Peyer's patch (tissue), 4 donors: ENCODE measurements at regions not wholly inside any gene's neighbourhood (a gene's known extent, or its start where the extent isn't known, plus 50 kb on each side); places are given as distances from the start of the nearest gene placed in this dataset.
A peak's percentile ranks its signal among the peaks of the same experiment; 100 is the strongest.

Experiments used
- DNase-seq, 3 donors: peaks; one replicate each; pipeline ENCODE4 v3.0.0-alpha.2; 2017 to 2019
- H3K27ac ChIP-seq, 4 donors: fragments of 200-600 bp; sonication (generic); one replicate each; pipeline ENCODE4 v1.5.1; 2016 to 2019
- H3K27me3 ChIP-seq, 2 donors: fragments of 200-600 bp; sonication (generic); one replicate each; pipeline ENCODE4 v1.5.1; 2019
- H3K36me3 ChIP-seq, 3 donors: fragments of 200-600 bp; sonication (generic); one replicate each; pipeline ENCODE4 v1.5.1; 2016 to 2019
- H3K4me1 ChIP-seq, 4 donors: fragments of 200-600 bp; sonication (generic); one replicate each; pipeline ENCODE4 v1.5.1; 2016 to 2019
- H3K4me3 ChIP-seq, 4 donors: fragments of 200-600 bp; sonication (generic); 1 replicate in 3 of 4; 2 replicates in 1 of 4; pipeline ENCODE4 v1.5.1; 2016 to 2019; ENCODE audit warnings: mild to moderate bottlenecking in 1 of 4
- H3K9me3 ChIP-seq, 4 donors: fragments of 200-600 bp; sonication (generic); one replicate each; pipeline ENCODE4 v1.5.1; 2016 to 2019; ENCODE audit warnings: mild to moderate bottlenecking in 1 of 4
- CTCF ChIP-seq, 6 experiments: fragments of 450-650 bp in 4 of 6; fragments of 200-600 bp in 2 of 6; sonication (generic) in 1 of 6; IDR thresholded peaks; one replicate each; pipeline ENCODE4 v1.5.1; 2017 to 2019; ENCODE audit warnings: antibody characterized with exemption in 6 of 6, mild to moderate bottlenecking in 3 of 6, moderate library complexity in 1 of 6
- POLR2A ChIP-seq, 2 donors: fragments of 450-650 bp; IDR thresholded peaks; one replicate each; pipeline ENCODE4 v1.5.1; 2017; ENCODE audit warnings: antibody characterized with exemption in 2 of 2, mild to moderate bottlenecking in 2 of 2, moderate library complexity in 2 of 2

- H3K27me3 ChIP-seq, result no peaks in the 10 kb centered on the region
- TF ChIP-seq POLR2A (IDR thresholded peaks at IDR 0.05), result no peak
- peak in 4 of 6 experiments; percentile 14 to 76 (median 68) for TF ChIP-seq CTCF (IDR thresholded peaks at IDR 0.05)
- H3K36me3 ChIP-seq, result no peaks in the 10 kb centered on the region
- peaks cover 0 to 45% (median 2%) of the 10 kb centered on the region in 4 donors for H3K4me1 ChIP-seq
- no peak overlapping the region for H3K4me3 ChIP-seq
- peak in 2 of 3 donors; percentile 80 to 82 for DNase-seq
- no peaks in the 10 kb centered on the region for H3K9me3 ChIP-seq
- H3K27ac ChIP-seq, result peak overlapping the region in 2 of 4 donors; percentile 33 to 48
Measured at GRCh38 chr2:172226244-172227061, 123.8 kb upstream of the DLX2 start.

- TF ChIP-seq POLR2A (IDR thresholded peaks at IDR 0.05) (no peak), CTCF (IDR thresholded peaks at IDR 0.05) (no peak)
Measured at GRCh38 chr2:172227719-172228118, 125.0 kb upstream of the DLX2 start.

GRCh38 chr2:172228177-172228808 is 125.6 kb upstream of the DLX2 start:
- no peaks in the 10 kb centered on the region for H3K27me3 ChIP-seq
- no peaks in the 10 kb centered on the region for H3K36me3 ChIP-seq
- peaks cover 0 to 53% (median 2%) of the 10 kb centered on the region in 4 donors for H3K4me1 ChIP-seq
- no peak for DNase-seq
- TF ChIP-seq CTCF (IDR thresholded peaks at IDR 0.05) (no peak), POLR2A (IDR thresholded peaks at IDR 0.05) (no peak)
- H3K4me3 ChIP-seq, result no peak overlapping the region
- H3K27ac ChIP-seq, result no peak overlapping the region
- H3K9me3 ChIP-seq, result no peaks in the 10 kb centered on the region

More at GRCh38 chr2:172227719-172228118, 125.0 kb upstream of the DLX2 start:
- DNase-seq, result no peak
- no peaks in the 10 kb centered on the region for H3K27me3 ChIP-seq
- H3K4me1 ChIP-seq, result peaks cover 0 to 51% (median 2%) of the 10 kb centered on the region in 4 donors
- no peak overlapping the region for H3K27ac ChIP-seq
- no peaks in the 10 kb centered on the region for H3K9me3 ChIP-seq
- no peak overlapping the region for H3K4me3 ChIP-seq
- no peaks in the 10 kb centered on the region for H3K36me3 ChIP-seq

- TF ChIP-seq POLR2A (IDR thresholded peaks at IDR 0.05) (no peak), CTCF (IDR thresholded peaks at IDR 0.05) (no peak)
- Histone ChIP-seq H3K27ac (peak overlapping the region in 1 of 4 donors; percentile 19), H3K4me1 (peaks cover 0 to 54% (median 2%) of the 10 kb centered on the region in 4 donors), H3K27me3 (no peaks in the 10 kb centered on the region), H3K4me3 (no peak overlapping the region), H3K36me3 (no peaks in the 10 kb centered on the region), H3K9me3 (no peaks in the 10 kb centered on the region)
- peak in 1 of 3 donors; percentile 51 for DNase-seq
Measured at GRCh38 chr2:172229125-172229524, 126.4 kb upstream of the DLX2 start.

GRCh38 chr2:172230332-172230888 is 127.7 kb upstream of the DLX2 start:
- Histone ChIP-seq H3K4me3 (no peak overlapping the region), H3K9me3 (no peaks in the 10 kb centered on the region), H3K4me1 (peaks cover 0 to 60% (median 2%) of the 10 kb centered on the region in 4 donors), H3K27ac (no peak overlapping the region), H3K36me3 (no peaks in the 10 kb centered on the region), H3K27me3 (no peaks in the 10 kb centered on the region)
- no peak for DNase-seq
- TF ChIP-seq POLR2A (IDR thresholded peaks at IDR 0.05) (no peak), CTCF (IDR thresholded peaks at IDR 0.05) (no peak)
